Superior temporal gyrus (tissue), 1 donor: ENCODE measurements at regions not wholly inside any gene's neighbourhood (a gene's known extent, or its start where the extent isn't known, plus 50 kb on each side); places are given as distances from the start of the nearest gene placed in this dataset.
A peak's percentile ranks its signal among the peaks of the same experiment; 100 is the strongest.

ENCODE experiments used
- DNase-seq: peaks from one replicate; pipeline ENCODE4 v3.0.0-alpha.2; 2016; ENCODE audit errors: extremely low spot score

DNA sequence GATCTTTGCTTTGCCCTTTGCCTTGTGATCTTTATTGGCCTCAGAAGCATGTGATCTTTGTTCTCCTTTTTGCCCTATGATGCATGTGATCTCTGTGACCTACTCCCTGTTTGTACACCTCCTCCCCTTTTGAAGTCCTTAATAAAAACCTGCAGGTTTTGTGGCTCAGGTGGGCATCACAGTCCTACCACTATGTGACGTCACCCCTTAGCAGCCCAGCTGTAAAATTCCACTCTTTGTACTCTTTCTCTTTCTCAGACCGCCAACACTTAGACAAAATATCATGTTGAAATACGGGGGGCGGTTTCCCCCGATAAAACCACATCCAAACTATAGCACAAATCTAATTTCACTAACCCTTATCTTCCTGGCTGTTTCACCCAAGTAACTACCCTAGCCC lies 76.7 kb upstream of the RAPGEF4 start:
- no peak for DNase-seq

DNA sequence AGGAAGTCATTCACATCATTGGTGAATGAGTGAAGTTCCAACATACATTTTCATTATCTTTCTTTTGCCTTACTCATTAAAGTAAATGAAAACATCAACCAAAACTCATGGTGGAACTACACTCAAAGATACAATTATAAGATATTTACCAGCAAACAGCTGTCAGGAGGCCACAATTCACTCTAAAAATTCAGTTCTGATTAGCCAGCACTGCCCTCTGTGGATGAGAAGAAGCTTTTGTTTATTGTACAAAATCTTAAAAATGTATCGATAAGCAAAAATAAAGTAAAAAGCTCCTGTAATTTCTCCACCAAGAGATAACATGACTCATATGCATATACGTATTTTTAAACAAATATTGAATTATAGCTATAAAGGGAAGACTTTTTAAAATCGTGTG lies 73.5 kb upstream of the RAPGEF4 start:
- DNase-seq, result no peak

DNA sequence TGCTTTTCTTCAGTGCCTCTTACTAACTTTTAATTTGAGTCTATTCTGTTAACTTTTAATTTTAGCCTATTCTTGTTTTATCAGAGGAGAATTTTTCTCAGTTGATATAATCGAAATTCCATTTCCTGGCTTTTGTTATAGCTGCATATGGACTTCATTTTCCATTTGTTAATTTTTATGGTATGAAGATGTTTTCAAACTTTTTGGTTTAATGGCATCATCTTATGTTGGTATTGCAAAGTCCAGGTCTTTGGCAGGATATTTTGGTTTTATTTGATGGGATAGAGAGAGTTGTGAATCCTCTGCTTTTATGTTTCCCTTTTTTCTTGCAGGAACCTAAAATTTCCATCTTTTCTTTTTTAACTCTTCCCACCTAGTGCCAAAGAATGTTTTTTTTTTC lies 70.9 kb upstream of the RAPGEF4 start:
- no peak for DNase-seq

DNA sequence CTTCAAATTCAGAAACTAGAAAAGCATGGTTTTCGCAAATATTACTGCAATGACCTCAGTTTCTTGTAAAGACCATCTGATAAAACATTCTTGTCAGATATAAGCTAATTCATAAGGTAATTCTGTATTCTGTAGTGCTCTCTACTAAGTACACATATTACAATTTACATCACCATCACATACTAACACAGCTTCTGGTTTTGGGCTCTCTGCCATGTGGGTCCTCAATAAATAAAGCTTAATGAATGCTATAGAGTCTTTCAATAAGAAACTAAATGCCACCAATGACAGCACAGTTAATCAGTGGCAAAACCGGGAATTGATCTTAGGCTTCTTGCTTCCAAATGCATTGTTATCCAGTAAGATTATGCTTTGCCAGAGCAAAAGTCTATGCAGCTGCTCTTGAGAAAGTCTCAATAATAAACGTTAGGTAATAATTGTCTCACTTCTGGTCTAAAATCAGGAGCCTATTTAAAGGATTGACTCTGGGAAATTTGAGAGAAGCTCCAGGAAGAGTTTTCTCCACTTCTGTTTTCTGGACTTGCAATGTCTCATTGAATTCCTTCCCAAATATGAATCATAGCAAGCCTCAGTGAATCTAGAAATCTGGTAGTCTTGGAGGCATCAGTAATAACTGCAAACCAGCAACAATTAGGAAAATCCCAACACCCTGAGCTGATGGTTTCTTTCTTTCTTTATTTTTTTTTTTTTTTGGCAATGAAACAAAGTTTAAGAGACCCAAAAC lies 67.9 kb upstream of the RAPGEF4 start:
- peak; percentile 44 for DNase-seq

DNA sequence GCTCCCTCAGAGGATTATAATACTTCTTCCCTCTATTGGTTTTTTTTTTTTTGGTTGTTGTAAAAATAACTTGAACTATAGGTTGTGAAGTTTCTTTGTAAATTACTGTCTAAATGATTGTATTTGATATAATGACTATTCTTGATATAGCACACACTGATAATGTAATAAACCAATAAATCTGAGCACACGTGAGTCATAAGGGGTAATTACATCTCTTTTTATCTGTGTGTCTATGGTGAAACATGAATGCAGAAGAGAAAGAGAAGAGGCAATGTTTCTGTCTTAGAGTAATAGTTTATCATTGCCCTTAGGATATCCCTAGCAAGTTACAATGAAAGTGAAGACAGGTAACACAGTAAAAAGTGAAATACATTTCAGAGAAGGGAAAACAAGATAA lies 64.1 kb upstream of the RAPGEF4 start:
- no peak for DNase-seq

DNA sequence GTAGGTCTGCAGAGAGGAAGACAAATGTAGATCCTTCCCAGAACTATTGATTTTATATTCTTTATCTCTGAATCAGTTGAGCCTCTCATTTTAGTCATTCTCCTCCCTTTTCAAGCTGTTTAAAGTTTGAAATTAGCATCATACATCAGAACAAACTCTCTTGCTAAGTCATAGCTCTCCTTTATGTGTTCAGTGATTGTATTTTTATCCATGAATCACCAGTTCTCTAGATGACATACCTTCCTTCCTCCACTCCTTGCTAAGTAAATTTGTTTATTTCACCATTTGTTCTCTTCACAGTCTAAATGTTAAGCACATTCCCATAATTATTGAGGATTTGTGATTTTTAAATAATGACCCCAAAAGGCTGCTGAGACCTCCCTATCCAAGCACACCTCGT lies 63.5 kb upstream of the RAPGEF4 start:
- DNase-seq, result peak; percentile 27

DNA sequence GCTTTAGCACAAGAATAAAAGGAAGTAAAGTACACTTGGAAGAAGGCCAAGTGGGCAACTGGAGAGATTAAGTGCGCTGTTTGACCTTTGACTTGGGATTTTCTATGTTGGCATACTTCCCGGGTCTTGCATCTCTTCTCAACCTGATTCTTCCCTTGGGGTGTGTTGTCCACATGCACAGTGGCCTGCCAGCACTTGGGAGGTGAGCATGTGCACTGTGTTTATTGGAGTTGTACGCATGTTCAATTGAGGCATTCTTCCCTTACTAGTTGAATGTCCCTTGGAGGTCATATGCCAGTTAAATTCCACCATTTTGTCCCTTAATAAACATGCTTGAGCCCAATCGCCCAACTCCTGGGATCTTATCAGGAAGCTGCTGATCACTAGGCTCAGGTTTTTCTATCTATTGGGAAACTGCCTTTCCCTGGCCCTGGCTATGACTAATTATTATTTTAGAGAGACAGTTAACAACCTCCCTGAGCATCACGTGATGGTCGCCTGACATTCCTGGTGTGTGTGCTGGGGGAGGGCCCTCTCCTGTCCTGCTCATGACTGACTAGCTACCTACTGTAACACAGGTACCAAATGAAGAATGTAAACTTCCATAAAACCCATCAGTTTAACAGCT lies 62.5 kb upstream of the RAPGEF4 start:
- no peak for DNase-seq

DNA sequence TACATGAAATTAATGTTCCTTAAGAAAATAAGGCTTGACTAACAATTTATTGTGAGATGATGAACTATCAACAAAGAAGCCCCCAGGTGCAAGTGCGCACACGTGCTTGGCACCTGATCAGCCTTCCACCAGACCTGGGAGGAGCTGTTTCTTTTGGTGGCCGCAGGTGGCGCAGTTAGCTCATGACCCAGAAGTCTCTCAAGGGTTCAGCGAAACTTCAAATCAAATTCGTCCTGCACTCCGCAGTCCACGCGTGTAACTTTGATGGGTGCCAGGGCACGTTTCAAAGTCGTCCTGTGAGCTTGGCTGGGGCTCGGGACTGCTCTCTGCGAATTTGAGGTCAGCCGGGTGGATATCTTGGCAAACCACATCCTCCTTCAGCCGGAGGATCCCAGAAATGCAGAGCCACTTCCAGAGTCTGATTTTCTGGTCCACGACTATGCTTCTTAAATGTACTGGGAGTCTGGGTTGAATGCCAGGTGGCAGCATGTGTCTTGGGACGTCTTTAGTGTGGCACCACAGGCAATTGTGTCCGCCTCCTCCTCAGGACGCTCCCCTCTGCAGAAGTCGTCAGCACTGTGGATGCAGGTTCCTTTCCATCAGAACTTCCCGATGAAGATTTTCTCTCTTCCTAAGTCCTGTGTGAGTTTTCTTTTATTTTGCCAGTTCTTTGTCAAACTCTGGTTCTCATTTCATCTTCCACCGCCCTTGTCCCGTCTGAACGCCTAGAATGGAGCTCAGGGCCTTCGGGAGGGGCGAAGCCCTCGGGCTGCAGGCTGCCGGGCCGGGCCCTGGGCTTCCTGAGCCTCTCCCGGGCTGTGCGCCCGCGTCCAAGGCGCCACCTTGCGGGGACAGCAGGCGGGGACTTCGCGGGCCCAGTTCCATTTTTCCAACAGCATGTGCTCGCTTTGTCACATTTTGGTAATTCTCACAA lies 61.3 kb upstream of the RAPGEF4 start:
- no peak for DNase-seq

DNA sequence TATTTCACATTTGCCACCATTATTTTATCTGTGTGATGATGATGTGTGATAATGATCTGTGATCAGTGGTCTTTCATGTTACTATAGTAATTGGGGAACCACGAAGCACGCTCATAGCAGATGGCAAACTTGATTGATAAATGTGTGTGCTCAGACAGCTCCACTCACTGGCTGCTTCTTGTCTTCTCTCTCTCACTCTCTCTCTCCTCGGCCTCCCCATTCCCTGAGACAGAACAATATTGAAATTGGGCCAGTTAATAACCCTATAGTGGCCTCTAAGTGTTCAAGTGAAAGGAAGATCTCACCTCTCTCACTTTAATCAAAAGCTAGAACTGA lies 60.7 kb upstream of the RAPGEF4 start:
- no peak for DNase-seq

DNA sequence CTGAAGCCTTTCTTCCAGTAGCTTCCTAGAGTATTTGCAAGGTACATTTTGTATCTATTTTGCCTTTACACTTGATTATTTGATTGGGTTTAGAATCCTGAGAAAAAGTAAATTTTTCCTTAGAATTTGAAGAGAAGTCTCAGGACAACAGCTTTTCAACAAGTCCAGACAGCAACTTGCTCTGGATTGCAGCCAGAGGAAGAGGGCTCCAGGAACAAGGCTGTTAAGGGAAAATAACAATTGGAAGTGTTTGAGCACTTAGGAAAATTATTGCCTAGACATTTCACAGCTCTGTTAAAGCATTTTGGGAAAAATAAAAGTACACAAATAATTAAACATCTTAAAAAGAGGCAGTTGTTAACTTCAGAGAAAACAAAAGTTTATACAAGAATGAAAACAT lies 58.3 kb upstream of the RAPGEF4 start:
- no peak for DNase-seq

DNA sequence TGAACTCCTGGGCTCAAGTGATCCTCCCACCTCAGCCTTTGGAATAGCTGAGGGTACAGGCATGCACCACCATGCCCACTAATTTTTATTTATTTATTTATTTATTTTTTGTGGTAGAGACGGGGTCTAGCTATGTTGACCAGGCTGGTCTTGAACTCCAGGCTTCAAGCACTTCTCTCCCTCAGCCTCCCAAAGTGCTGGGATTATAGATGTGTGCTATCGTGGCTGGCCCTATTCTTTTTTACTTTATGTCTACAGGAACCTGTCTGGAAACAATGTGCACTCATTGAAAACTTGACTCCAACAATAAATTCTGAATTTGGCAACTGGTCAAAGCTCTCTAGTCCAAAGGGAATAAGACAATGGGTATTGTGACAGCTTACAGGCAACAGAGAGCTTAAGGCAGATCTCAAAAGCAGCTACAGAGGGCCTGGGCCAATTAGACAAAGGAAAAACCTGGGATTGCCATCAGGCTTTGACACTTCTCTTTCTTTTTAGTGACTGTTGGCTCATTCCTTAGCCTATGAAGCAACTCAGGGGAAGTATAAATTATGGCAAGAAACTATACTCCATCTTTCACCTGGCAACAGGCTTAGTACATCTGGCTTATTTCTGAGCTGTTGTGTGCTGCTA lies 55.1 kb upstream of the RAPGEF4 start:
- no peak for DNase-seq

DNA sequence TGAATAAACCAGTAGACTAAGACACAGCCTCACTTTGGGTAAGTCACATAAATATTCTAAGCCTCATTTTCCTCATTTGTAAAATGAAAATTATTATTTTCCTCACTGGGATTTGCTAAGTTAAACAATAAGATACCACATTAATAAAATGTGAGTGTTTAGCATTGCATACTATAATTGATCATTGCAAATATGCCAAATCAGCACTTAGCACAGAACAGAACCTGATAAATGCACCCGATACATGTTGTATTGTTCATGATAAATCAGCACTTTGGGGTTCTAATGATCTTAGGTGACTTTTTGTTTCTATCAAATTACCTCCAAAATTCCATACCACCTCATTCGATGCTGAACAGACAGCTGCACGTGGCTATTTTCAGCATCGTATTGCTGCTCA lies 50.2 kb upstream of the RAPGEF4 start:
- DNase-seq, result no peak
